ENCODE measurements at regions not wholly inside any gene's neighbourhood (a gene's known extent, or its start where the extent isn't known, plus 50 kb on each side); places are given as distances from the start of the nearest gene placed in this dataset.
A peak's percentile ranks its signal among the peaks of the same experiment; 100 is the strongest.

GRCh38 chr6:137699031-137699683 lies 167.9 kb upstream of the TNFAIP3 start:
- in situ Hi-C loops (cut with HindIII; ENCODE audit: low pct_unique_long_range_greater_than_20kb, low sequenced_read_pairs): no loop called here
- DNase-seq (ENCODE audit: low read depth, low spot score): no peak

GRCh38 chr6:137700161-137700560 lies 166.9 kb upstream of the TNFAIP3 start:
- no peak for DNase-seq (ENCODE audit: low read depth, low spot score)
- in situ Hi-C loops (cut with HindIII; ENCODE audit: low pct_unique_long_range_greater_than_20kb, low sequenced_read_pairs): no loop called here

- no peak for DNase-seq (ENCODE audit: low read depth, low spot score)
- in situ Hi-C loops (cut with HindIII; ENCODE audit: low pct_unique_long_range_greater_than_20kb, low sequenced_read_pairs): no loop called here
These were observed 166.1 kb upstream of the TNFAIP3 start for GRCh38 chr6:137700751-137701477.

- DNase-seq (ENCODE audit: low read depth, low spot score): no peak
- in situ Hi-C loops (cut with HindIII; ENCODE audit: low pct_unique_long_range_greater_than_20kb, low sequenced_read_pairs): no loop called here
These were observed 165.1 kb upstream of the TNFAIP3 start for GRCh38 chr6:137701942-137702341.

GRCh38 chr6:137702791-137703424 lies 164.2 kb upstream of the TNFAIP3 start:
- in situ Hi-C loops (cut with HindIII; ENCODE audit: low pct_unique_long_range_greater_than_20kb, low sequenced_read_pairs): no loop called here
- DNase-seq (ENCODE audit: low read depth, low spot score): peak; percentile 32

GRCh38 chr6:137704802-137705159 lies 162.3 kb upstream of the TNFAIP3 start:
- in situ Hi-C loops (cut with HindIII; ENCODE audit: low pct_unique_long_range_greater_than_20kb, low sequenced_read_pairs): no loop called here
- no peak for DNase-seq (ENCODE audit: low read depth, low spot score)

GRCh38 chr6:137705160-137706082 lies 161.6 kb upstream of the TNFAIP3 start:
- in situ Hi-C loops (cut with HindIII; ENCODE audit: low pct_unique_long_range_greater_than_20kb, low sequenced_read_pairs): no loop called here
- peak; percentile 78 for DNase-seq (ENCODE audit: low read depth, low spot score)

- in situ Hi-C loops (cut with HindIII; ENCODE audit: low pct_unique_long_range_greater_than_20kb, low sequenced_read_pairs): no loop called here
- no peak for DNase-seq (ENCODE audit: low read depth, low spot score)
These were observed 160.8 kb upstream of the TNFAIP3 start for GRCh38 chr6:137706083-137706750.

- DNase-seq (ENCODE audit: low read depth, low spot score): no peak
- in situ Hi-C loops (cut with HindIII; ENCODE audit: low pct_unique_long_range_greater_than_20kb, low sequenced_read_pairs): no loop called here
These were observed 159.9 kb upstream of the TNFAIP3 start for GRCh38 chr6:137707038-137707589.

GRCh38 chr6:137707590-137708360 lies 159.3 kb upstream of the TNFAIP3 start:
- peak; percentile 91 for DNase-seq (ENCODE audit: low read depth, low spot score)
- in situ Hi-C loops (cut with HindIII; ENCODE audit: low pct_unique_long_range_greater_than_20kb, low sequenced_read_pairs): no loop called here

- in situ Hi-C loops (cut with HindIII; ENCODE audit: low pct_unique_long_range_greater_than_20kb, low sequenced_read_pairs): no loop called here
- no peak for DNase-seq (ENCODE audit: low read depth, low spot score)
These were observed 158.6 kb upstream of the TNFAIP3 start for GRCh38 chr6:137708481-137708880.

GRCh38 chr6:137709424-137710236 lies 157.4 kb upstream of the TNFAIP3 start:
- DNase-seq (ENCODE audit: low read depth, low spot score): no peak
- in situ Hi-C loops (cut with HindIII; ENCODE audit: low pct_unique_long_range_greater_than_20kb, low sequenced_read_pairs): no loop called here

- in situ Hi-C loops (cut with HindIII; ENCODE audit: low pct_unique_long_range_greater_than_20kb, low sequenced_read_pairs): no loop called here
- DNase-seq (ENCODE audit: low read depth, low spot score): no peak
These were observed 155.1 kb upstream of the TNFAIP3 start for GRCh38 chr6:137711972-137712371.

GRCh38 chr6:137712587-137712986 lies 154.5 kb upstream of the TNFAIP3 start:
- DNase-seq (ENCODE audit: low read depth, low spot score): no peak
- in situ Hi-C loops (cut with HindIII; ENCODE audit: low pct_unique_long_range_greater_than_20kb, low sequenced_read_pairs): no loop called here

GRCh38 chr6:137715589-137716045 lies 151.4 kb upstream of the TNFAIP3 start:
- in situ Hi-C loops (cut with HindIII; ENCODE audit: low pct_unique_long_range_greater_than_20kb, low sequenced_read_pairs): no loop called here
- DNase-seq (ENCODE audit: low read depth, low spot score): no peak
